HCT116 (cell line): ENCODE measurements at regions not wholly inside any gene's neighbourhood (a gene's known extent, or its start where the extent isn't known, plus 50 kb on each side); places are given as distances from the start of the nearest gene placed in this dataset.

Experiments used
- ATAC-seq: fragments of 200-7000 bp; cut with Tn5 transposase; 2 replicates; pipeline ENCODE4 v1.9.1; 2020; ENCODE audit warnings: mild to moderate bottlenecking, moderate library complexity
- BruUV-seq: library from RNA; stranded (reverse); fragments of 400-500 nt; replicated peaks from 2 replicates; lab custom pipeline; 2021; lab: Mats Ljungman, UMichigan
- CTCF ChIA-PET: fragments of 300-600 bp; sonication (Branson Sonifier 250); formaldehyde crosslinking; loops from one replicate; lab custom pipeline; 2021; ENCODE audit warnings: antibody characterized with exemption; lab: Charles Lee
- POLR2A ChIA-PET: fragments of 300-600, 350-600 bp; sonication (Branson Sonifier 250); formaldehyde crosslinking; loops from one replicate; lab custom pipeline; 2021; ENCODE audit warnings: antibody characterized with exemption; lab: Charles Lee
- RAD21 ChIA-PET, 2 experiments: fragments of 300-600 bp; sonication (Branson Sonifier 250); formaldehyde crosslinking; loops; one replicate each; lab custom pipeline; 2023; ENCODE audit warnings: low total read pairs in 2 of 2; ENCODE audit not compliant: uncharacterized antibody in 2 of 2, unreplicated experiment in 2 of 2, low non-redundant PET in 1 of 2; lab: Charles Lee
- DNase-seq: peaks from one replicate; pipeline ENCODE4 v3.0.0-alpha.2; 2010; ENCODE audit warnings: low read depth, low spot score
- H2AFZ ChIP-seq: fragments of 200-600 bp; shearing (Covaris generic), sonication (generic); 2 replicates; pipeline ENCODE4 v1.6.1; 2017; ENCODE audit warnings: low read depth, mixed run types, mixed read lengths, antibody characterized with exemption, low read length; ENCODE audit not compliant: poor library complexity, severe bottlenecking
- H3K27ac ChIP-seq: 2 replicates; pipeline ENCODE4 v1.5.1; 2012; ENCODE audit warnings: low read depth, low read length
- H3K27me3 ChIP-seq: fragments of 200-600 bp; sonication (generic); 2 replicates; pipeline ENCODE4 v1.6.1; 2016; ENCODE audit warnings: mixed run types, low read length, mixed read lengths; ENCODE audit not compliant: insufficient read depth
- H3K36me3 ChIP-seq, 2 experiments: fragments of 200-500 bp in 1 of 2; fragments of 200-600 bp in 1 of 2; sonication (Bioruptor generic) in 1 of 2; sonication (generic) in 1 of 2; 2 replicates each; pipeline versions ENCODE4 v1.5.1 to v1.6.1; 2014 to 2016; ENCODE audit warnings: low read length in 2 of 2, inconsistent platforms in 1 of 2, mixed read lengths in 1 of 2, mixed run types in 1 of 2; ENCODE audit not compliant: insufficient read depth in 2 of 2, control insufficient read depth in 1 of 2
- H3K4me1 ChIP-seq, 2 experiments: fragments of 200-600 bp in 1 of 2; sonication (generic) in 1 of 2; 2 replicates each; pipeline versions ENCODE4 v1.5.1 to v1.6.1; 2012 to 2017; ENCODE audit warnings: low read length in 2 of 2, inconsistent platforms in 1 of 2, mild to moderate bottlenecking in 1 of 2, mixed read lengths in 1 of 2, mixed run types in 1 of 2, moderate library complexity in 1 of 2; ENCODE audit not compliant: insufficient read depth in 2 of 2, control insufficient read depth in 1 of 2
- H3K4me2 ChIP-seq: fragments of 200-600 bp; sonication (generic); 2 replicates; pipeline ENCODE4 v1.6.1; 2017; ENCODE audit warnings: mixed run types, low read length, mixed read lengths
- H3K4me3 ChIP-seq, 2 experiments: fragments of 200-600 bp in 1 of 2; sonication (generic) in 1 of 2; replicated peaks in 1 of 2; 2 replicates each; pipeline ENCODE4 v1.5.1; 2011 to 2016; ENCODE audit warnings: low read length in 2 of 2, control low read depth in 1 of 2, low read depth in 1 of 2, mild to moderate bottlenecking in 1 of 2, mixed read lengths in 1 of 2, mixed run types in 1 of 2
- H3K79me2 ChIP-seq: fragments of 200-600 bp; sonication (generic); 2 replicates; pipeline ENCODE4 v1.6.1; 2017; ENCODE audit warnings: mild to moderate bottlenecking, mixed run types, low read length, moderate library complexity, mixed read lengths; ENCODE audit not compliant: insufficient read depth
- H3K9ac ChIP-seq: fragments of 200-600 bp; sonication (generic); 2 replicates; pipeline ENCODE4 v1.6.1; 2016; ENCODE audit warnings: low read length, mixed read lengths
- H3K9me2 ChIP-seq: fragments of 200-600 bp; sonication (generic), shearing (Covaris generic); 2 replicates; pipeline ENCODE4 v1.6.1; 2017; ENCODE audit warnings: mixed run types, mild to moderate bottlenecking, moderate library complexity; ENCODE audit not compliant: insufficient read depth
- H3K9me3 ChIP-seq, 2 experiments: fragments of 200-500 bp in 1 of 2; fragments of 200-600 bp in 1 of 2; sonication (Bioruptor generic) in 1 of 2; sonication (generic) in 1 of 2; 2 replicates each; pipeline ENCODE4 v1.6.1; 2014 to 2017; ENCODE audit warnings: low read length in 2 of 2, mixed read lengths in 2 of 2, inconsistent platforms in 1 of 2, low read depth in 1 of 2, mild to moderate bottlenecking in 1 of 2, mixed run types in 1 of 2, moderate library complexity in 1 of 2; ENCODE audit not compliant: control insufficient read depth in 1 of 2, insufficient read depth in 1 of 2
- H4K20me1 ChIP-seq: fragments of 200-600 bp; sonication (generic), shearing (Covaris generic); 2 replicates; pipeline ENCODE4 v1.6.1; 2017; ENCODE audit warnings: mixed run types, mild to moderate bottlenecking, moderate library complexity; ENCODE audit not compliant: insufficient read depth
- CBX3 ChIP-seq: IDR thresholded peaks from 2 replicates; pipeline ENCODE4 v1.6.1; 2012; ENCODE audit warnings: low read depth
- EGR1 ChIP-seq: IDR thresholded peaks from 2 replicates; pipeline ENCODE4 v1.6.1; 2012; ENCODE audit warnings: low read depth
- ELF1 ChIP-seq: IDR thresholded peaks from 2 replicates; pipeline ENCODE4 v1.6.1; 2012; ENCODE audit warnings: low read depth, borderline replicate concordance
- EZH2 ChIP-seq: fragments of 200-600 bp; sonication (generic); IDR thresholded peaks from 2 replicates; pipeline ENCODE4 v1.6.1; 2017; ENCODE audit warnings: antibody characterized with exemption, mixed run types
- EZH2phosphoT487 ChIP-seq: fragments of 200-600 bp; IDR thresholded peaks from 2 replicates; pipeline ENCODE4 v1.6.1; 2018; ENCODE audit warnings: antibody characterized with exemption, borderline replicate concordance
- FOSL1 ChIP-seq: IDR thresholded peaks from 2 replicates; pipeline ENCODE4 v1.6.1; 2012; ENCODE audit warnings: low read depth
- JUND ChIP-seq: IDR thresholded peaks from 2 replicates; pipeline ENCODE4 v1.6.1; 2012
- SIN3A ChIP-seq: IDR thresholded peaks from 2 replicates; pipeline ENCODE4 v1.6.1; 2012; ENCODE audit warnings: low read depth
- SP1 ChIP-seq: IDR thresholded peaks from 2 replicates; pipeline ENCODE4 v1.6.1; 2012; ENCODE audit warnings: low read depth
- YY1 ChIP-seq: IDR thresholded peaks from 2 replicates; pipeline ENCODE4 v1.6.1; 2011; ENCODE audit warnings: low read length, low read depth, moderate library complexity, mild to moderate bottlenecking; ENCODE audit not compliant: insufficient replicate concordance; ENCODE audit errors: extremely low read depth
- ZNF274 ChIP-seq: fragments of 200-500 bp; sonication (Bioruptor generic); IDR thresholded peaks from 2 replicates; pipeline ENCODE4 v1.6.1; 2014; ENCODE audit warnings: mild to moderate bottlenecking, low read depth, low read length, inconsistent platforms
- intact Hi-C: fragments of 100-400 bp; cut with micrococcal nuclease; formaldehyde crosslinking; loops from 2 replicates; pipeline ENCODE4 v1.10.0; 2022
- TF ChIP-seq, protein P1 (sequence below), 3 experiments: fragments of 200-600 bp in 1 of 3; sonication (generic) in 1 of 3; IDR thresholded peaks in 2 of 3; conservative IDR thresholded peaks in 1 of 3; 2 replicates each; pipeline ENCODE4 v1.5.1; 2012 to 2017; ENCODE audit warnings: low read depth in 2 of 3, low read length in 2 of 3, antibody characterized with exemption in 1 of 3, borderline replicate concordance in 1 of 3, control low read depth in 1 of 3, mild to moderate bottlenecking in 1 of 3, mixed read lengths in 1 of 3, mixed run types in 1 of 3, moderate library complexity in 1 of 3; ENCODE audit not compliant: insufficient read depth in 1 of 3
- TF ChIP-seq, protein P2 (sequence below): IDR thresholded peaks from 2 replicates; pipeline ENCODE4 v1.6.1; 2011; ENCODE audit warnings: mild to moderate bottlenecking, low read length, moderate library complexity; ENCODE audit not compliant: insufficient replicate concordance; ENCODE audit errors: extremely low read depth
- TF ChIP-seq, protein P3 (sequence below): IDR thresholded peaks from 2 replicates; pipeline ENCODE4 v1.6.1; 2012

DNA sequence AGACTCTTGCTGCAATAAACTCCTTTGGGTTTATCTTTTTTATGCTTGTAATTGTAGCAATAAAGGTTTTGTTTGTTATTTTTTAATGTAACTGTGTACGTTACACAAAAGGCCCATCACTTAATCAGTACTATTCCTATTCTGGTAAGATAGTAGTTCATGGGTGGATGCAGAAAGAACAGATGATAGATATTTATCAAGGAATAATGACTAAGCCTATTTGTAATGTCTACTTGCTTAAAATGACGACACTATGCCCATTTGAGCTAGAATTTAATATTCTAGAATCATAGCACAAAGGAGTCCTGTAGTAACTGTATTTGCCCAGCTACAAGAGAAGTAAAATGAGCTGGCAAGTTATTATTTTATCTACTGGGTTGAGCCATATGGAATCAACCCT is 235.4 kb upstream of the DYNLRB2 start:
- no peak overlapping the region for H3K4me2 ChIP-seq
- POLR2A ChIA-PET: no interaction called here
- H3K4me3 ChIP-seq: no peak overlapping the region
- H3K9me2 ChIP-seq: no peaks in the 10 kb centered on the region
- CTCF ChIA-PET: no interaction called here
- DNase-seq (no peak), ATAC-seq (no peak)
- no peak overlapping the region for H2AFZ ChIP-seq
- no TSS peak for BruUV-seq
- RAD21 ChIA-PET: no interaction called here
- intact Hi-C loops: no loop called here
- H3K36me3 ChIP-seq: no peaks in the 10 kb centered on the region
- H3K4me1 ChIP-seq: no peaks in the 10 kb centered on the region
- no peak overlapping the region for H3K27ac ChIP-seq
- TF ChIP-seq EGR1 (no peak), FOSL1 (no peak), EZH2 (no peak), SIN3A (no peak), ZNF274 (no peak), SP1 (no peak), JUND (no peak), YY1 (no peak), CBX3 (no peak), ELF1 (no peak), EZH2phosphoT487 (no peak)
- TF ChIP-seq, protein P1, sequence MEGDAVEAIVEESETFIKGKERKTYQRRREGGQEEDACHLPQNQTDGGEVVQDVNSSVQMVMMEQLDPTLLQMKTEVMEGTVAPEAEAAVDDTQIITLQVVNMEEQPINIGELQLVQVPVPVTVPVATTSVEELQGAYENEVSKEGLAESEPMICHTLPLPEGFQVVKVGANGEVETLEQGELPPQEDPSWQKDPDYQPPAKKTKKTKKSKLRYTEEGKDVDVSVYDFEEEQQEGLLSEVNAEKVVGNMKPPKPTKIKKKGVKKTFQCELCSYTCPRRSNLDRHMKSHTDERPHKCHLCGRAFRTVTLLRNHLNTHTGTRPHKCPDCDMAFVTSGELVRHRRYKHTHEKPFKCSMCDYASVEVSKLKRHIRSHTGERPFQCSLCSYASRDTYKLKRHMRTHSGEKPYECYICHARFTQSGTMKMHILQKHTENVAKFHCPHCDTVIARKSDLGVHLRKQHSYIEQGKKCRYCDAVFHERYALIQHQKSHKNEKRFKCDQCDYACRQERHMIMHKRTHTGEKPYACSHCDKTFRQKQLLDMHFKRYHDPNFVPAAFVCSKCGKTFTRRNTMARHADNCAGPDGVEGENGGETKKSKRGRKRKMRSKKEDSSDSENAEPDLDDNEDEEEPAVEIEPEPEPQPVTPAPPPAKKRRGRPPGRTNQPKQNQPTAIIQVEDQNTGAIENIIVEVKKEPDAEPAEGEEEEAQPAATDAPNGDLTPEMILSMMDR (IDR thresholded peaks at IDR 0.05 in 2 of 3, conservative IDR thresholded peaks at IDR 0.05 in 1 of 3; ENCODE audit: borderline replicate concordance in 1 of 3, insufficient read depth in 1 of 3, low read depth in 2 of 3, low read length in 2 of 3): no peak
- TF ChIP-seq, protein P2, sequence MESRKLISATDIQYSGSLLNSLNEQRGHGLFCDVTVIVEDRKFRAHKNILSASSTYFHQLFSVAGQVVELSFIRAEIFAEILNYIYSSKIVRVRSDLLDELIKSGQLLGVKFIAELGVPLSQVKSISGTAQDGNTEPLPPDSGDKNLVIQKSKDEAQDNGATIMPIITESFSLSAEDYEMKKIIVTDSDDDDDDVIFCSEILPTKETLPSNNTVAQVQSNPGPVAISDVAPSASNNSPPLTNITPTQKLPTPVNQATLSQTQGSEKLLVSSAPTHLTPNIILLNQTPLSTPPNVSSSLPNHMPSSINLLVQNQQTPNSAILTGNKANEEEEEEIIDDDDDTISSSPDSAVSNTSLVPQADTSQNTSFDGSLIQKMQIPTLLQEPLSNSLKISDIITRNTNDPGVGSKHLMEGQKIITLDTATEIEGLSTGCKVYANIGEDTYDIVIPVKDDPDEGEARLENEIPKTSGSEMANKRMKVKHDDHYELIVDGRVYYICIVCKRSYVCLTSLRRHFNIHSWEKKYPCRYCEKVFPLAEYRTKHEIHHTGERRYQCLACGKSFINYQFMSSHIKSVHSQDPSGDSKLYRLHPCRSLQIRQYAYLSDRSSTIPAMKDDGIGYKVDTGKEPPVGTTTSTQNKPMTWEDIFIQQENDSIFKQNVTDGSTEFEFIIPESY: no peak
- TF ChIP-seq, protein P3, sequence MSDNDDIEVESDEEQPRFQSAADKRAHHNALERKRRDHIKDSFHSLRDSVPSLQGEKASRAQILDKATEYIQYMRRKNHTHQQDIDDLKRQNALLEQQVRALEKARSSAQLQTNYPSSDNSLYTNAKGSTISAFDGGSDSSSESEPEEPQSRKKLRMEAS: no peak
- no peaks in the 10 kb centered on the region for H3K27me3 ChIP-seq
- H3K9ac ChIP-seq: no peak overlapping the region
- no peaks in the 10 kb centered on the region for H4K20me1 ChIP-seq
- peaks cover 24 to 37% of the 10 kb centered on the region in 2 experiments; a peak in 2 of 4 replicates for H3K9me3 ChIP-seq
- no peaks in the 10 kb centered on the region for H3K79me2 ChIP-seq
